ENCODE measurements at regions not wholly inside any gene's neighbourhood (a gene's known extent, or its start where the extent isn't known, plus 50 kb on each side); places are given as distances from the start of the nearest gene placed in this dataset.
"Not testable (repeated sequence)": the region's sequence is repeated elsewhere in the genome, so short reads cannot be mapped to it uniquely, and the experiment has no call there.

DNA sequence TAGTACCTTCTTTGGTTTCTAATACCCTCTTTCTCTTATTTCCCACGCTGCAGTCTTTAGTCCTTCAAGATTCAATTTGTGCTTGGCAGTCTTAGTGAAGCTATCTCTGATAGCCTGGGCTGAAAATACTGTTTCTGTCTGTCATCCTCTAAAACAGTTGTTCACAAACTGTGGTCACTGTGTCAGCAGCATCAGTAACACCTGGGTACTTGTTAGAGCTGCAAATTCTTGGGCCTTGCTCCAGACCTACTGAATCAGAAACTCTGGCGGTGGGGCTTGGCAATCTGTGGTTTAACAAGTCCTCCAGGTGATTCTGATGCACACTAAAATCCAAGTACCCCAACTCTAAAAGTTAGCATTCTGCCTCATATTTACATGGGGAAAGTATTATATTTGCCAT lies 217.5 kb upstream of the SEL1L start:
- no peak for DNase-seq (ENCODE audit: low read depth in 2 of 2)

DNA sequence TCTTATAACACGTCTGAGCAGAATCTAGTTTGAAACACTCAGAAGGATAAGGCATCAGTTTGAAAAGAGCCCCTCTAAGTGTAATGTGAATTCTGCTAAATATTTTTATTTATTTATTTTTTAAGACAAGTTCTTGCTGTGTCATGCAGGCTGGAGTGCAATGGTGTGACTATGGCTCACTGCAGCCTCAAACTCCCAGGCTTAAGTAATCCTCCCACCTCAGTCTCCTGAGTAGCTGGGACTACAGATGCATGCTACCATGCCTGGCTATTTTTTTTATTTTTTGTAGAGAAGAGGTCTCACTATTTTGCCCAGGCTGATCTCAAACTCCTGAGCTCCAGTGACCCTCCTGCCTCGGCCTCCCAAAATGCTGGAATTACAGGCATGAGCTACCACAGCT lies 225.9 kb upstream of the SEL1L start:
- no peak for DNase-seq (ENCODE audit: low read depth in 2 of 2)

DNA sequence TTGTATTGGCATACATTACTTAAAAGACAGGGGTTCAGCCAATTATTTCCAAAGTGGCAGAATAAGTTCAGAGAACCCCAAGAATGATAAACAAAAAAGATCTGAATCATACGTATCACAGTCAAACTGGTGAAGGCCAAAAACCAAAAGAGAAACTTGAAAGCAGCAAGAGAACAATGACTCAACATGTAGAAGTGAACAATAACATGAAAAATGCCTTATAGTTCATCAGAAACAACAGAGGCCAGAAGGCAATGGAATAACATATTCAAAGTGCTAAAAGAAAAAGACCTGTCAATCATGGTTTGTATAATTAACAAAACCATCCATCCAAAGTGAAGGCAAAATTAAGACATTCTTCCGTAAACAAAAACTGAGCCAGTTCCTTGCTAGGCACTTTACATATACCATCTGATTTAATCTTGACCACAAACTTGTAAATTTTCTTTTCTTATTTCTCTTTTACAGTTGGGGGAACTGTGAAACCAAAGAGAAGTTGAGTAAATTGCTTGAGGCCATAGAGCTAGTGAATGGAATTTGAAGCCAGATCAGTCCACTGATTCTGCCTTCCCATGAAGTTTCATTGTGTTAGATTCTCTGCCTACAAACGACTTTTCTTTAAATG lies 232.1 kb upstream of the SEL1L start:
- no peak for DNase-seq (ENCODE audit: low read depth in 2 of 2)

DNA sequence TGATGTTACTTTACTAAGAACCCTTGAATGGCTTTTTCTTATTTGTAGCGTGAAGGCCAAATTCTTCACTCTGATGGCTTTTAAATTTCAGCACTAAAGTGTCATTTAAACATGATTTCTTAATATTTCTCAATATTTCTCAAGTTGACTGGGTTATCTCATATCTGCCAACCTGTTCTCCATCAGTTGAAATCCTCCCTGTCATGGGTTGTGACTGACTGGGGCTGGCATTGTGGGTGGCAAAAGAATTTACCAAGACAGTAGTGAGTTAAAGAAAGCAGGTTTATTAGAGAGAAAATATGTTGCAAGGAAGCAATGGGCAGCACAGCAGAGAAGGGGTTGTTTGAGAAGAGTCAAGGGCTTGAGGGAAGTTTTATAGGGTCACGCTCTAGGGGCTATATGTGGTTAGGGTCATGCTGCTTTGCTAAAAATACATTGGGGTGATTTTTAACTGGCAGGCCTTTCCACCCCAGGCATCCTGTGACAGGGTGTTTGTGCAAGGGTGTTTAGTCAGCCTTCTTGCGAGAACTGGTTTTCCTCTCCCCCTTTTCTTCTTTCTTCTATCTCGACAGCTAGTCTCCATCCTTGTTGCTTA lies 232.8 kb upstream of the SEL1L start:
- DNase-seq (ENCODE audit: low read depth in 2 of 2) = no peak

DNA sequence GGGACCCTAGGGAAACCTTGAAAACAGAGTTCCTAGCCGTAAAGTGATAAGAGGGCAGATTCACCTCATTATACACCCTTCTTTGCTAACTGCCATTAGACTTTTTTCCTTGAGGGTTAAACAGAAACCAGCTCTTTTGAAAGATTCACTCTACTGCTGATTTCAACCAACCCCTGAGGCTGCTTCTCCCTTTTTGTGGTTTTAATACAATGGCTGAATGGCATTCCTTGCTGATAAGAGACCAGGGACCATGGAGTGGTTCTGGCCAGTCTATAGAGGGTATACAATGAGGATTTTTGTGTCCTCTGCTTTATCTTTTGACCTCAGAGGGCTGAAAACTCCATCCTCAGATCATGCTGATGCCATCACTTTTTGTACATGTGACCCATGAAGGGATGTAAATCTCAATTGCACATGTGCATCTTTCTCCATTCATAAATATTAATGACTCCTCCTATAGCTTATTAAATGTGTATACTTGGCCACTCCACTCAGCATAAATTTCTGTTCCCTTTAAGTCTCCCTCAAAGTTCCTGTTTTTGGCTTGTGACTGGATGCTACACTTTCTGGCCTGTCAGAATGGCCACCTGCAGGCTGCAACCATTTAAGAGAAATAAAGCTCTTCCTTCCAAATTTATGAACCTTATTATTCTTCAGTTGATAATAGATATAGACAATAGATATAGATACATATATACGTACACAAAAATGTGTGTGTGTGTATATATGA lies 233.8 kb upstream of the SEL1L start:
- DNase-seq (ENCODE audit: low read depth in 2 of 2) = no peak

DNA sequence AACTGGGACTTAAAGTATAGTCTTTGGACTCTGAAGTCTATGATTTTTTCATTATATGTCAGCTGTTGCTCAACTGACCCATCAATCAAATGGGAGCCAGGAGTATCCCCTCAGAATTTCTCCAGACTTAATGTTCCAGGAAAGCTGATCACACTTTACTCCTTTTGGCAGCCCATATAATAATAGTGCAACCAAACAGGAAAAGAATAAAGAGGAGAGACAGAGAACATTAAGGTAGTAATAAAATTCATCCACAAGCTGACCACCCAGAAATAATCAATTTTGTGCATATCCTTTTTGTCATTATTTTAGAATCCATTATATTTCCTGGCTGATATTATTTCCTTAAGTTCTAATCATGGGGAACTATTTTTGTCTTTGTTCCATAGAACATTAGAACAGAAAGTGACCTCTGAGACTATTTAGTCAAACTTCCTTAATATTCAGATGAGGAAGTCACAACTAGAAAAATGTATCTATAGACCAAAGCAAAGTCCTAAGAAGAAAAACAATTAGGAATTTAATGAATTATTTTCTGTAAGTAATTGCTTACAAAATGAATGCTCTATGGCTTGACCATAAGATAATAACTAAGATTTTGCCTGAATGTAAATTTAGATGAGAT lies 238.1 kb upstream of the SEL1L start:
- no peak for DNase-seq (ENCODE audit: low read depth in 2 of 2)

DNA sequence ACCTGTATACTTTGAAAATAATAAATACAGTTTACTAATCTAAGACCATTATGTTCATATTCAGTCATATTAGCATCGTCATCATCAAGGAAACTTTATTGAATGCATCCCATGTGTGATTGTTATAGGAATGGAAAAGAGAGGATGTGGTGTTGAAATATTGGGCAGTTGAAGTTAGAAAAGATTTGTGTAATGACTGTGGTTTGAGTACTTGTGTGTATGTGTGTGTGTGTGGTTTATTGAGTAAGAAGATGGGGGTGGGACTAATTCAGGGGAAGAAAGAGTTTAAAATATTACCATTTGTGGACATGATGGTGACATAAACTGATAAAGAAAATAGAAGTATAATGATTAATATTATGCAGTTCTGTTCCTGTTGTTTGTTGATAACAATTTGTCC lies 238.7 kb upstream of the SEL1L start:
- no peak for DNase-seq (ENCODE audit: low read depth in 2 of 2)

DNA sequence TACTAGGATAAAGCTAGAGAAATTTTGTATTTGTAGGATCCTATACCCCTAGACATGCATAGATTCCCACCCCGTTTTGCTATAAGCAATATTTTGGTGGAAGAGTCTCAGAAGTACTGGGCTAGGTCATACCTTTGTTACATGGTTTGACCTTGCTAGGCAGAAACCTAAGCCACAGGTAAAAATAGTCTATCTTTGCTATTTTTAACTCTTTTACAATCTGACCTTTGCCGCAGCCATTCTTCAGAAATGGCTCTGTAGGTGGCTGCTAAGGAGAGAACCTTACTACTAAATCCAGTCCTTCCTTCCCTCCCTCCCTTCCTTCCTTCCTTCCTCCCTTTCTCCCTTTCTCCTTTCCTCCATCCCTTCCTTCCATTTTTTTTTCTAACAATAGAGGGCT lies 242.9 kb upstream of the SEL1L start:
- DNase-seq (ENCODE audit: low read depth in 2 of 2) = no peak

DNA sequence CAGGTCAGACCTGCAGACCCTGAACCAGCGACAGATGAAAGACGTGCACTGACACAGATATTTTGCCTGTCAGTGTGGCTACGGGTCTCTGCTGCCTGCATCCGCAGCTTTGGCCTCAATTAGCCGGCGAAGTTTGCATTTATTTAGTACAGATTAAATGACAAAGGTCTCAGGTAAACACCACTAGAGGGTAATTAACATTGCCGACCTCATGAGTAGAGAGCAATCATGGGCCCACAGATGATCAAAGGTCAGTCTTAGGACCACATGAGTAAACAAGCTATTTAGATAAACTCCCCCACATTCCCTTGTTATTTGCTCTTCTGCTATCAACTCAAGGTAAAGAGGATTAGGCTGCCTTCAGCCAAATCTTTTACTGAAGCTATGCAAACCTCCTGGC lies 248.1 kb upstream of the SEL1L start:
- not testable (repeated sequence) for DNase-seq (ENCODE audit: low read depth in 2 of 2)

DNA sequence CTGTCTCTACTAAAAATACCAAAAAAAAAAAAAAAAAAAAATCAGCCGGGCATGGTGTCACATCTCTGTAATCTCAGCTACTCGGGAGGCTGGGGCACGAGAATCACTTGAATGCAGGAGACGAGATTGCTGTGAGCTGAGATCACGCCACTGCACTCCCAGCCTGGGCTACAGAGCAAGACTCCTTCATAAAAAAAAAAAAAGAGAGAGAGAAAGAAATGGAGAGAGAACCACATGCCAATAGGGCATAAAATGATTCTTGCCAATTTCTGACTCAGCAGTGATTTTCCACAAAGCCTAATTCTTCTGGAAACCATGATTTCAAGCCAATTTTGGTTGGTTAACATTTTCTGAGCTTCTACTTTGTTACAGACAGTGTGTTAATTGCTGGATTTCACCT lies 250.4 kb upstream of the SEL1L start:
- DNase-seq (ENCODE audit: low read depth in 2 of 2) = no peak

DNA sequence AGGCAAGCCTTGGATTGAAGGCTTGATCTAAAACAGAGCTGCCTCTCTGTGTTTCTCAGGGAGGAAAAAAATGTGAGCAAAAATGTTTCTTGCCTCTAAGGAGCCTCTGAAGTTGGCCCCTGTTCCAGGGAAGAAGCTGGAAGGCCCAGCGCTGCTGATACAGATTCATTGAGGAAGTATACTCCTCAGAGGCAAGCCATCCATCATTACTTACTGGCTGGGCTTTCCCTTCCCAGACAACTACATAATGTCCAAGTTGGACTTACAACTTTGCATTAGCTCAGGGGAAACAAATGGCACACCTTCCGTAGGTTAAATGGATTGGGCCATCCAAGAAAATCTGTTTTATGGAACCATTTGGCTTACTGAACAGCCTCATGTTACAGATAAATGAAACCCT lies 263.7 kb upstream of the SEL1L start:
- no peak for DNase-seq (ENCODE audit: low read depth in 2 of 2)

DNA sequence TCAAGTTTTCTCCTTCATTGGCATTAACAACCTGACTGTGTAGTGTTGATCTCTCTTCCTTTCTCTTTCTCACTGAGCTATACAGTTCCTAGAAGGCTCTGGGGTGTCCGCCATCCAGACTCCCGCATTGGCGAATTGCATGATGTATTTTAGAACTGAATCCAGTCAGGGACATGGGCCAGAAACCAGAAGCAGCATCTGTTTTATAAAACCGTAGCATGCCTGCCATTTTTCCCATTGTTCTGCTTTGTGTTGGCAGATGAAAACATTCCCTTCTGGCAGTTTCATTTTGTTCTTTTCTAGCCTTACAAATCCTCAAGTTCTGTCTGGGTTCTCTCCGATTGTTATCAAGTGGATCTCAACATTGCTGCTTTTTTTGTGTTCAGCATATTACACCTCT lies 268.3 kb upstream of the SEL1L start:
- no peak for DNase-seq (ENCODE audit: low read depth in 2 of 2)

DNA sequence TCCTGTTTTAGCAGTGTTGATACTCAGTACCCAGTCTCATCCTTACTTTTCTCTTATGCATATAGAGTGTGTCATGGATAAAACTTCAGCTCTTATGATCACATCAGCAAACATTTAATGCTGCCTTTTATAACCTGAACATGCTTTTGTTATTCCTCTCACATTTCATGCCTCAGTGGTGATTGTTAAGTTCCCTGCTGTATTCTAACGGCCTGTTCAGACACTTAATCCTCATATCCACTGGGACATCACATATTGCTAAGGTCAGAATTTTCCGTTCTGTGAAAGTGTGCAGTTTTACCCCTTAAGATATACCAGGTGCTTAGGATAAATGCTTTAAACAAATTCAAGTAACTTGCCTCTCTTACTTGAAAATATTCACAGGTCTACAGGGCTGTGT lies 268.7 kb upstream of the SEL1L start:
- DNase-seq (ENCODE audit: low read depth in 2 of 2) = no peak

DNA sequence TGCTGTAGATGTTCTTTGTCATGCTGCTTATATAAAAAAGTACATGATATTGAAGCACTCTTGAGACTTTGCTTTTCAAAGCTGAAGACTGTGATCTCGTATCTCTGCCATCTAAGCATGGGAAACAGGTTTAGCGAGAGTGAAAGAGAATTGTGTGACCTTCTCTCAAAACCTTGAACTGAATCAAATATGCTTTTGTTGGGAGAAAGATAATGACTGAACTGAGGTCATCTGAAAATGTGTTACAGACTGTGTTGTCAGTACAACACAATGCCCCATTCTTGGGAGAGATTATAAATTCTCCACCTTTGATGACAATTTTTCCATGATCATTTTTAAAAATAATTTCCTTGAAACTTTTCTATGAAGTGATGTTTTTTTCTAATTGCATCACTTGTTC lies 272.1 kb upstream of the SEL1L start:
- no peak for DNase-seq (ENCODE audit: low read depth in 2 of 2)

DNA sequence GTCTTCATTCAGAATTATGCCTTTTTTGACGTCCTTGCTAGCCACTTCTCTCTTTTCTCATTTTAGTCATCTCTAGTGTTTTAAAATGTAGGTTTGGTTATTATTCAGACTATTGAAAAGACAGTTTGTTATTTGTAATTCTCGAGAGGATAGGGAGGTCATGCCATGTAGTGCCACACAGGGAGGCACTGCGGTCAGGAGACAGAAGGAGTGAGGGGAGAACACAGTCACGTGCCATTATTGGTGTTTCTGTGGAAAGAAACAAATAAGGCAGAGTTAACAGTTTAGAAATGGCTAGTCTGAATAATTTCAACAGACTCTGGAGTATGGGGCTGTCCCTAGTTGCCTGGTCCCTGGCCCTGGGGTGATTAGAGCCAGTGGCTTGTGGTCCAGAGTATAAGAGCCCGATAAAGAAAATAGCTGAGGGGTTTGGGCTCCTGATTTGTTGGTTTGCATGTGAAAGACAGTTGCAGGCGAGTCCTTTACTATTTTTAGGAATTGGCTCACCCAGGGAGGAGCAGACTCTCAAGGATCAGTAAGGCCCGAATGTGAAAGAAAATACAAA lies 278.1 kb upstream of the SEL1L start:
- DNase-seq (ENCODE audit: low read depth in 2 of 2) = no peak

DNA sequence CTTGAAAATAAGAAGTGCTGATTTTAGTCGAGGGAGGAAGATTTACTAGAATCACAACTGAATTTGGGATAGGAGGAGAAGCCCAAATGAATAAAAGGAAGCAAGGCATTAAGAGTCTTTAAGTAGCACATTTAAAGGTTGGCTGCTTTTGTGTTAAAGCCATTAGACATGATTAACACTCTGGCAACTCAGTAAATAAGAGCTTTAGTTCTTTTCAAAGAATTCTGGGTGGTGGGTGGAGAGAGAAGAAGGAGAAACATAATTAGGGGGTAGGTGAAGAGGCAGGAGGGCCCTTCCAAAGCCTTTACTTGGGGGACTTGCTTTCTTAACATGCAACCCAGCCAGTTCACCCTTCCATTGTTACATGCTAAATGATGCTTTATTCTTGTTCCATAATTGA lies 284.6 kb upstream of the SEL1L start:
- DNase-seq (ENCODE audit: low read depth in 2 of 2) = no peak

DNA sequence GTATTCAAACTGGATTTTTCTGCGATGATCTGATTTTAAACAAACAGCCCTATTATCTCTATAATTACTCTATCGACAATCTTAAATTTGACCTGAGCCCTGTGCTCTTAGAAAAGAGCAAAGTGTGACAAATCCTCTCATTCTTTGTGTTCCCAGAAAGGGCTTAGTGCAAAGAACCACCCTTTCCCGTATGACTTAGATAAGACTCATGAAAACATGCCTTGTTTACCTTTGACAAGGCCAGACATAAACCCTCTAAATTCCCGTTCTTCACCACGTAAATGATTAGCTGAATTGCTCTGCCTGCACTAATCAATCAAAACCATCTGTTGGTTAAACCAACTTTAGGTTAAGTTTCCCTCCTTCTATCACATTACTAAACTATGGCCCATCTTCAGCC lies 285.7 kb upstream of the SEL1L start:
- no peak for DNase-seq (ENCODE audit: low read depth in 2 of 2)

DNA sequence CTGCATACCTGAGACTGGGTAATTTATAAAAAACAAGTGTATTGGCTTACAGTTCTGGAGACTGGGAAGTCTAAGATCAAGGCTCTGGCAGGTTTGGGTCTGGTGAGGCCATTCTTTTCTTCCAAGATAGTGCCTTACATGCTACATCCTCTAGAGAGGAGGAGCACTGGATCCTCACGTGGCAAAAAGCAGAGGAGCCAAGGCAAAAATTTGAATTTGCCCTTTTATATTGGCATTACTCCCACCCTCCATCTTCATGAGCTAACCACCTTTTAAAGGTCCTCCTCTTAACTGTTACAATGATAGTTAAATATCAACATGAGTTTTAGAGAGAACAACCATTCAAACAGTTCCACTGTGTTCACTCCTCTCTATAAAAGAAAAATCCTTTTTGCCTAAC lies 286.3 kb upstream of the SEL1L start:
- no peak for DNase-seq (ENCODE audit: low read depth in 2 of 2)

DNA sequence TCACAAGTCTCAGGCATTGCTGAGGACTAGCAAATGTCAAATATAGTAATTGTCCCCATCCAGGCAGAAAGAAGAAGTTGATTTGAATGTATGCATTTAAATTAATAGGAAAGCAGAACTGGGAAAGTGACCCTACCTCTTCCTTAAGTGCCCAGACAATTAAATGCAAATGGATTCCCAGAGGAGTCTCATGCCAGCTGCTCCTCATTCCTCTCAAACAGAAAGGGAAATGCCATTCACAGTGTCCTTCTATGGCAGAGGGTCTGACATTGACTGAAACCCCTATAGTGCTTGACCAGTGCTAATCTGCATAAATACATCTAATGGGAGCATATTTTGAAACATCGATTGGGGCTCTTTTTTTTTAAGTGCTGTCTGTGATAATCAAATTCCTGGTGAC lies 292.4 kb upstream of the SEL1L start:
- DNase-seq (ENCODE audit: low read depth in 2 of 2) = no peak

DNA sequence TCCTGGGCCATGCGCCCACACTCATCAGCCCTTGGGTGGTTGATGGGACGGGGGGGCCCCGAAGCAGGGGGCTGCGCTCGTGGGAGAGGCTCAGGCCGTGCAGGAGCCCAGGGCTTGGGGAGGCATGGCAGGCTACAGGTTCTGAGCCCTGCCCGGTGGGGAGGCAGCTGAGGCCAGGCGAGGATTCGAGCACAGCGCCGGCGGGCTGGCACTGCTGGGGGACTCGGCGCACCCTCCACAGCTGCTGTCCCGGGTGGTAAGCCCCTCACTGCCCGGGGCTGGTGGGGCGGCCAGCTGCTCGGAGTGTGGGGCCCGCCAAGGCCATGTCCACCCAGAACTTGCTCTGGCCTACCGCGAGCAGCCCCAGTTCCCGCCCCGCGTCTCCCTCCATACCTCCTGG lies 295.8 kb upstream of the SEL1L start:
- no peak for DNase-seq (ENCODE audit: low read depth in 2 of 2)

DNA sequence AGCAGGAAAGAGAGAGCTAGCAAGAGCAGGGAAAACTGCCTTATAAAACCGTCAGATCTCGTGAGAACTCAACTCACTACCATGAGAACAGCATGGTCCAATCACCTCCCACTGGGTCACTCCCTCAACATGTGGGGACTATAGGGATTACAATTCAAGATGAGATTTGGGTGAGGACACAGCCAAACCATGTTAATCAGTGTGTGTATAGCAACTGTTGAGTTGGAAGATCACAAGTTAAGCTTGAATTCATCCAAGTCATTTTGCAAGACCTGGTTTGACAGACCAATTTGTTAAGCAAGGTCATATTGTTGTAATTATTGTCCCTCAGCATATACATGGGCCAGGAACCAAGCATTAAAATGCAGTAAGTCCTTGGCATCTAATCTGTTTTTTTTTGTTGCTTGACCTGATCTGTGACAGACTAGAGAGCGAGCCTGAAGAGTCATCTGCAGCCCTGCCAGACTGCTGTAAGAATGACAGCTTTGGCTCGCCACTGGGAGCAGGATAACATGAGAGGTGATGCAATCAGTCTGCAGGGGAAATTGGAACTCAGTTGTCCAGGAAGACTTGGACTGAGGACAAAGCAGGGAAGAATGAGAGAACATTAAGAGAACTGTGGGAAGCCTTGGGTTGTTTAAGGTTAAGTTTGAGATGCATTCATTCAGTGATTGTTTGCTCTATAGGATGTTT lies 297.6 kb upstream of the SEL1L start:
- no peak for DNase-seq (ENCODE audit: low read depth in 2 of 2)

DNA sequence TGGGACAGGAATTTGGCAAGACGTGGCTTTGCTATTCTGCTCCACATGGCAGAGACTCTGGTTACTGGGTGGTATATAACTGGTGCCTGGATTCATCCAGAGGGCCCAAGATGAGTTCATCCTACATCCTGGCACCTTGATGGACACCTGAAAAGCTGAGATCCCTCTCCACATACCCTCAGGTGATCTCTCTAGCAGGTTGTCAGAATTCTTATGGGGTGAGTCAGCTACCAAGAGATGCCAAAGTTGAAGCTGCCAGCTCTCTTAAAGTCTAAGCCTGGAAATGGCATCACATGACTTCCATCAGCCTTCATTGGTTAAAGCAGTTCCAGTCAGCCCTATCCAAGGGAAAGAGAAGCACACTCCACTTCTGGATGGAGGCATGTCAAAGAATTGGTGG lies 300.7 kb upstream of the SEL1L start:
- no peak for DNase-seq (ENCODE audit: low read depth in 2 of 2)

Data from stimulated activated CD4-positive, alpha-beta T cell treated with anti-CD3 and anti-CD28 coated beads, Interleukin-1b, Interleukin-23, amount 100 ng/mL, for 4 hours (primary cell).